Endothelial cell of umbilical vein (primary cell): ENCODE measurements at regions not wholly inside any gene's neighbourhood (a gene's known extent, or its start where the extent isn't known, plus 50 kb on each side); places are given as distances from the start of the nearest gene placed in this dataset.

Source experiments
- BruUV-seq: library from RNA; stranded (reverse); fragments of 400-500 nt; replicated peaks from 2 replicates; lab custom pipeline; 2021; lab: Mats Ljungman, UMichigan
- CTCF ChIA-PET: fragments of 300-600, 350-600 bp; sonication (Branson Sonifier 250); formaldehyde crosslinking; loops from one replicate; lab custom pipeline; 2021; ENCODE audit warnings: antibody characterized with exemption, inconsistent platforms; lab: Charles Lee
- POLR2A ChIA-PET: fragments of 300-600, 350-600 bp; sonication (Branson Sonifier 250); formaldehyde crosslinking; loops from one replicate; lab custom pipeline; 2021; ENCODE audit warnings: antibody characterized with exemption, inconsistent platforms; lab: Charles Lee
- DNase-seq: peaks from one replicate; pipeline ENCODE4 v3.0.0-alpha.2; 2011; ENCODE audit warnings: low read depth, low spot score
- FAIRE-seq: peaks from 2 replicates; lab custom pipeline; 2011; peaks lifted over from hg19 to GRCh38; lab: Jason Lieb, UNC
- H2AFZ ChIP-seq: 2 replicates; pipeline ENCODE4 v1.6.0; 2012; ENCODE audit warnings: low read depth, low read length, control low read depth, inconsistent platforms
- H3K27ac ChIP-seq: 2 replicates; pipeline ENCODE4 v1.5.1; 2011; ENCODE audit warnings: low read depth, mild to moderate bottlenecking, control low read depth, low read length, moderate library complexity; ENCODE audit not compliant: insufficient read depth
- H3K27me3 ChIP-seq, 2 experiments: 2 replicates each; pipeline versions ENCODE4 v1.6.0 to v1.6.1; 2011; ENCODE audit warnings: low read length in 2 of 2, mixed read lengths in 1 of 2; ENCODE audit not compliant: control insufficient read depth in 2 of 2, insufficient read depth in 2 of 2
- H3K36me3 ChIP-seq, 2 experiments: 2 replicates in 1 of 2; 3 replicates in 1 of 2; pipeline ENCODE4 v1.5.1; 2011; ENCODE audit warnings: low read length in 2 of 2, mild to moderate bottlenecking in 1 of 2, moderate library complexity in 1 of 2; ENCODE audit not compliant: control insufficient read depth in 2 of 2, insufficient read depth in 2 of 2; ENCODE audit errors: extremely low read depth in 1 of 2
- H3K4me1 ChIP-seq: 3 replicates; pipeline ENCODE4 v1.5.1; 2011; ENCODE audit warnings: mild to moderate bottlenecking, low read length; ENCODE audit not compliant: control insufficient read depth, insufficient read depth; ENCODE audit errors: extremely low read depth
- H3K4me2 ChIP-seq: 2 replicates; pipeline ENCODE4 v1.6.1; 2011; ENCODE audit warnings: low read length, control low read depth, mixed read lengths; ENCODE audit not compliant: insufficient read depth
- H3K4me3 ChIP-seq, 3 experiments: fragments of 200-600 bp in 1 of 3; sonication (generic), shearing (Covaris generic) in 1 of 3; replicated peaks in 1 of 3; 2 replicates each; pipeline ENCODE4 v1.5.1; 2011 to 2016; ENCODE audit warnings: control low read depth in 3 of 3, low read length in 3 of 3, mild to moderate bottlenecking in 2 of 3, inconsistent platforms in 1 of 3, low read depth in 1 of 3, moderate library complexity in 1 of 3; ENCODE audit not compliant: insufficient read depth in 1 of 3
- H3K79me2 ChIP-seq: 2 replicates; pipeline ENCODE4 v1.6.0; 2012; ENCODE audit warnings: low read length, inconsistent platforms; ENCODE audit not compliant: control insufficient read depth, insufficient read depth
- H3K9ac ChIP-seq: replicated peaks from 2 replicates; pipeline ENCODE3; 2011; ENCODE audit warnings: low read length, control low read depth; ENCODE audit not compliant: insufficient read depth; ENCODE audit errors: extremely low read depth
- H3K9me1 ChIP-seq: replicated peaks from 3 replicates; pipeline ENCODE4 v1.6.0; 2011; ENCODE audit warnings: mild to moderate bottlenecking, low read length; ENCODE audit not compliant: control insufficient read depth, insufficient read depth; ENCODE audit errors: extremely low read depth
- H3K9me3 ChIP-seq: replicated peaks from 2 replicates; pipeline ENCODE4 v1.5.1; 2012; ENCODE audit warnings: low read length, inconsistent platforms; ENCODE audit not compliant: control insufficient read depth, insufficient read depth
- H4K20me1 ChIP-seq: replicated peaks from 2 replicates; pipeline ENCODE3; 2011; ENCODE audit warnings: mild to moderate bottlenecking, low read length; ENCODE audit not compliant: control insufficient read depth, insufficient read depth; ENCODE audit errors: extremely low read depth
- CTCF ChIP-seq, 2 donors: IDR thresholded peaks; 1 replicate in 1 of 2; 2 replicates in 1 of 2; pipeline ENCODE4 v1.5.1; 2011; ENCODE audit warnings: low read length in 2 of 2, mild to moderate bottlenecking in 2 of 2, moderate library complexity in 2 of 2, control low read depth in 1 of 2, inconsistent platforms in 1 of 2, low read depth in 1 of 2; ENCODE audit not compliant: insufficient read depth in 1 of 2; ENCODE audit errors: extremely low read depth in 1 of 2
- EZH2 ChIP-seq: IDR thresholded peaks from 2 replicates; pipeline ENCODE4 v1.6.1; 2012; ENCODE audit warnings: borderline replicate concordance, low read depth, mild to moderate bottlenecking, moderate library complexity, low read length, inconsistent platforms; ENCODE audit not compliant: severe bottlenecking
- FOS ChIP-seq: IDR thresholded peaks from 2 replicates; pipeline ENCODE4 v1.6.1; 2011; ENCODE audit warnings: mild to moderate bottlenecking, low read length, moderate library complexity, borderline replicate concordance; ENCODE audit not compliant: insufficient read depth
- GATA2 ChIP-seq: IDR thresholded peaks from 2 replicates; pipeline ENCODE4 v1.7.0; 2011; ENCODE audit warnings: low read depth, mild to moderate bottlenecking, moderate library complexity, mixed read lengths, low read length; ENCODE audit not compliant: insufficient read length, insufficient read depth
- JUN ChIP-seq: IDR thresholded peaks from 2 replicates; pipeline ENCODE4 v1.6.1; 2011; ENCODE audit warnings: borderline replicate concordance, low read depth; ENCODE audit not compliant: insufficient read length, insufficient read depth
- MYC ChIP-seq: IDR thresholded peaks from one replicate; pipeline ENCODE4 v1.6.1; 2011; ENCODE audit warnings: mild to moderate bottlenecking, low read depth, low read length
- POLR2A ChIP-seq: IDR thresholded peaks from 2 replicates; pipeline ENCODE4 v1.6.1; 2012; ENCODE audit warnings: low read depth, mild to moderate bottlenecking, control low read depth, low read length
- POLR2AphosphoS5 ChIP-seq: IDR thresholded peaks from 2 replicates; pipeline ENCODE4 v1.6.1; 2012; ENCODE audit warnings: low read depth, mild to moderate bottlenecking, control low read depth, low read length, moderate library complexity; ENCODE audit not compliant: insufficient read depth
- dilution Hi-C: fragments of 300-500 bp; cut with MboI; formaldehyde crosslinking; loops from one replicate; pipeline ENCODE4 v1.15.0; 2019; ENCODE audit warnings: low sequenced_read_pairs; ENCODE audit not compliant: extremely low pct_ligation_motif_present
- intact Hi-C: fragments of 100-400 bp; cut with micrococcal nuclease; formaldehyde crosslinking; loops from one replicate; pipeline ENCODE4 v1.10.0; 2022
- TF ChIP-seq, protein P1 (sequence below): IDR thresholded peaks from 2 replicates; pipeline ENCODE4 v1.6.1; 2011; ENCODE audit not compliant: insufficient read depth, insufficient read length

- no peak for FAIRE-seq
- no TSS peak for BruUV-seq
- no peak overlapping the region for H3K4me3 ChIP-seq
- ChIA-PET POLR2A (no interaction called here), CTCF (interaction anchor here (1.1 to 2.0 kb wide), 3 partner anchors 9 to 92 kb away, joined by 3 to 4 read pairs (median 4); no protein-coding TSS in a partner anchor)
- no peaks in the 10 kb centered on the region for H3K9me3 ChIP-seq
- no peaks in the 10 kb centered on the region for H3K27me3 ChIP-seq
- no peaks in the 10 kb centered on the region for H4K20me1 ChIP-seq
- no peak for DNase-seq
- H3K79me2 ChIP-seq = no peaks in the 10 kb centered on the region
- no peaks in the 10 kb centered on the region for H3K4me1 ChIP-seq
- TF ChIP-seq FOS (no peak), CTCF (IDR thresholded peaks at IDR 0.05; ENCODE audit: extremely low read depth in 1 of 2, insufficient read depth in 1 of 2, low read depth in 1 of 2, low read length in 2 of 2) (no peak), POLR2A (no peak), POLR2AphosphoS5 (no peak), EZH2 (no peak), MYC (no peak), GATA2 (no peak), JUN (no peak)
- TF ChIP-seq, protein P1, sequence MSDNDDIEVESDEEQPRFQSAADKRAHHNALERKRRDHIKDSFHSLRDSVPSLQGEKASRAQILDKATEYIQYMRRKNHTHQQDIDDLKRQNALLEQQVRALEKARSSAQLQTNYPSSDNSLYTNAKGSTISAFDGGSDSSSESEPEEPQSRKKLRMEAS = no peak
- dilution Hi-C loops (no loop called here), intact Hi-C loops (no loop called here)
- no peaks in the 10 kb centered on the region for H3K9me1 ChIP-seq
- no peak overlapping the region for H3K4me2 ChIP-seq
- no peaks in the 10 kb centered on the region for H3K36me3 ChIP-seq
- H3K27ac ChIP-seq = no peak overlapping the region
- H2AFZ ChIP-seq = no peak overlapping the region
- H3K9ac ChIP-seq = no peak overlapping the region
Measured at GRCh38 chr18:67428158-67428557, 88.4 kb downstream of the DSEL start.
